GM12878 (cell line): ENCODE measurements at regions not wholly inside any gene's neighbourhood (a gene's known extent, or its start where the extent isn't known, plus 50 kb on each side); places are given as distances from the start of the nearest gene placed in this dataset.

ENCODE experiments used
- ATAC-seq: fragments of 200-7000 bp; cut with Tn5 transposase; 3 replicates; pipeline ENCODE4 v1.9.1; 2020; ENCODE audit warnings: mild to moderate bottlenecking, moderate library complexity
- BruUV-seq: library from RNA; stranded (reverse); fragments of 400-500 nt; replicated peaks from 2 replicates; lab custom pipeline; 2021; lab: Mats Ljungman, UMichigan
- CTCF ChIA-PET: fragments of 300-600 bp; sonication (Branson Sonifier 250); formaldehyde crosslinking; extraction: SDS; loops from one replicate; lab custom pipeline; 2021; ENCODE audit warnings: inconsistent platforms; lab: Yijun Ruan, JAX
- POLR2A ChIA-PET: fragments of 350-600 bp; formaldehyde crosslinking; extraction: SDS; loops from one replicate; lab custom pipeline; 2021; ENCODE audit warnings: inconsistent platforms; lab: Charles Lee
- RAD21 ChIA-PET: fragments of 300-600 bp; sonication (Branson Sonifier 250); formaldehyde crosslinking; loops from one replicate; lab custom pipeline; 2023; ENCODE audit warnings: antibody characterized with exemption; ENCODE audit not compliant: unreplicated experiment; lab: Charles Lee
- SMC1A ChIA-PET: fragments of 300-600 bp; sonication (Branson Sonifier 250); formaldehyde crosslinking; loops from one replicate; lab custom pipeline; 2023; ENCODE audit not compliant: unreplicated experiment, uncharacterized antibody; lab: Charles Lee
- DNase-seq: peaks from one replicate; pipeline ENCODE4 v3.0.0-alpha.2; 2011; ENCODE audit warnings: low read depth, low spot score
- FAIRE-seq: peaks from 3 replicates; lab custom pipeline; 2011; peaks lifted over from hg19 to GRCh38; lab: Jason Lieb, UNC
- H2AFZ ChIP-seq: 2 replicates; pipeline ENCODE4 v1.6.0; 2011; ENCODE audit warnings: low read depth, low read length, control low read depth; ENCODE audit not compliant: control insufficient read depth
- H3K27ac ChIP-seq: 2 replicates; pipeline ENCODE4 v1.5.1; 2011; ENCODE audit warnings: control low read depth; ENCODE audit not compliant: control insufficient read depth, insufficient read depth
- H3K27me3 ChIP-seq, 2 experiments: replicated peaks in 1 of 2; 2 replicates each; pipeline versions ENCODE4 v1.6.0 to v1.6.1; 2011; ENCODE audit warnings: low read length in 1 of 2; ENCODE audit not compliant: control insufficient read depth in 2 of 2, insufficient read depth in 2 of 2
- H3K36me3 ChIP-seq, 2 experiments: 2 replicates each; pipeline ENCODE4 v1.5.1; 2011; ENCODE audit warnings: low read length in 1 of 2; ENCODE audit not compliant: control insufficient read depth in 2 of 2, insufficient read depth in 2 of 2
- H3K4me1 ChIP-seq: 2 replicates; pipeline ENCODE4 v1.6.1; 2011; ENCODE audit warnings: mild to moderate bottlenecking, low read length, moderate library complexity, mixed read lengths; ENCODE audit not compliant: control insufficient read depth, insufficient read depth
- H3K4me2 ChIP-seq: 2 replicates; pipeline ENCODE4 v1.6.0; 2011; ENCODE audit warnings: control low read depth; ENCODE audit not compliant: control insufficient read depth, insufficient read depth
- H3K4me3 ChIP-seq: fragments of 200-600 bp; sonication (generic); 2 replicates; pipeline ENCODE4 v1.5.1; 2016
- H3K79me2 ChIP-seq: 2 replicates; pipeline ENCODE4 v1.6.0; 2011; ENCODE audit warnings: low read length; ENCODE audit not compliant: control insufficient read depth, insufficient read depth
- H3K9ac ChIP-seq: 2 replicates; pipeline ENCODE4 v1.8.0; 2011; ENCODE audit warnings: low read length, control low read depth, mixed read lengths; ENCODE audit not compliant: control insufficient read depth, insufficient read depth
- H3K9me3 ChIP-seq: replicated peaks from 3 replicates; pipeline ENCODE4 v1.5.1; 2011; ENCODE audit warnings: mild to moderate bottlenecking, low read length; ENCODE audit not compliant: control insufficient read depth, insufficient read depth
- H4K20me1 ChIP-seq: 2 replicates; pipeline ENCODE4 v1.6.0; 2011; ENCODE audit not compliant: control insufficient read depth, insufficient read depth
- BCL11A ChIP-seq: IDR thresholded peaks from 2 replicates; pipeline ENCODE4 v1.6.1; 2011; ENCODE audit warnings: low read depth, low read length
- CBX5 ChIP-seq: sonication (generic); IDR thresholded peaks from 2 replicates; pipeline ENCODE4 v1.6.1; 2016; ENCODE audit warnings: low read depth, moderate library complexity, mild to moderate bottlenecking, inconsistent platforms
- EED ChIP-seq: sonication (generic); IDR thresholded peaks from 2 replicates; pipeline ENCODE4 v1.6.1; 2016; ENCODE audit warnings: antibody characterized with exemption, low read depth
- GABPA ChIP-seq: IDR thresholded peaks from 2 replicates; pipeline ENCODE4 v1.6.1; 2014; ENCODE audit warnings: antibody characterized with exemption, low read depth, mild to moderate bottlenecking, inconsistent platforms
- IKZF2 ChIP-seq, 2 experiments: fragments of 450-650 bp; IDR thresholded peaks; 2 replicates each; pipeline ENCODE4 v1.6.1; 2017; ENCODE audit warnings: mild to moderate bottlenecking in 2 of 2, moderate library complexity in 2 of 2
- MTA3 ChIP-seq: IDR thresholded peaks from 2 replicates; pipeline ENCODE4 v1.6.1; 2012; ENCODE audit warnings: low read length, inconsistent platforms, borderline replicate concordance
- RFX5 ChIP-seq: IDR thresholded peaks from 2 replicates; pipeline ENCODE4 v1.6.1; 2011; ENCODE audit warnings: low read depth, low read length, improper control_type of control experiment
- RUNX3 ChIP-seq: IDR thresholded peaks from 2 replicates; pipeline ENCODE4 v1.6.1; 2012; ENCODE audit warnings: low read length, inconsistent platforms
- ZBED1 ChIP-seq: IDR thresholded peaks from 2 replicates; pipeline ENCODE4 v1.6.1; 2016; ENCODE audit warnings: borderline replicate concordance
- ZNF207 ChIP-seq: fragments of 450-650 bp; IDR thresholded peaks from 2 replicates; pipeline ENCODE4 v1.6.1; 2014; ENCODE audit warnings: antibody characterized with exemption, mild to moderate bottlenecking, borderline replicate concordance
- ZZZ3 ChIP-seq: IDR thresholded peaks from 2 replicates; pipeline ENCODE4 v1.6.1; 2011; ENCODE audit warnings: low read depth; ENCODE audit not compliant: control insufficient read depth, insufficient read length
- WGBS: methylation state at CpG from one replicate; pipeline ENCODE4 v1.1.6; 2016; ENCODE audit warnings: low lambda C conversion rate; ENCODE audit not compliant: insufficient replicate concordance, insufficient coverage; ENCODE audit errors: missing lambda C conversion rate; 5-methylcytosine and 5-hydroxymethylcytosine counted together
- in situ Hi-C: fragments of 300-500 bp; cut with MboI; formaldehyde crosslinking; loops from 9 replicates; pipeline ENCODE4 v1.14.3; 2018; ENCODE audit warnings: mixed read lengths
- intact Hi-C: fragments of 100-400 bp; cut with micrococcal nuclease; formaldehyde crosslinking; loops from one replicate; pipeline ENCODE4 v1.14.2; 2022; ENCODE audit not compliant: unreplicated experiment
- TF ChIP-seq, protein P1 (sequence below): fragments of 450-650 bp; IDR thresholded peaks from 2 replicates; pipeline ENCODE4 v1.6.1; 2017; ENCODE audit warnings: mild to moderate bottlenecking, low read depth, inconsistent platforms; ENCODE audit not compliant: poor library complexity, severe bottlenecking
- TF ChIP-seq, protein P2 (sequence below): fragments of 450-650 bp; formaldehyde crosslinking; IDR thresholded peaks from 2 replicates; pipeline ENCODE4 v1.4.0; 2020; ENCODE audit warnings: mild to moderate bottlenecking, moderate library complexity

DNA sequence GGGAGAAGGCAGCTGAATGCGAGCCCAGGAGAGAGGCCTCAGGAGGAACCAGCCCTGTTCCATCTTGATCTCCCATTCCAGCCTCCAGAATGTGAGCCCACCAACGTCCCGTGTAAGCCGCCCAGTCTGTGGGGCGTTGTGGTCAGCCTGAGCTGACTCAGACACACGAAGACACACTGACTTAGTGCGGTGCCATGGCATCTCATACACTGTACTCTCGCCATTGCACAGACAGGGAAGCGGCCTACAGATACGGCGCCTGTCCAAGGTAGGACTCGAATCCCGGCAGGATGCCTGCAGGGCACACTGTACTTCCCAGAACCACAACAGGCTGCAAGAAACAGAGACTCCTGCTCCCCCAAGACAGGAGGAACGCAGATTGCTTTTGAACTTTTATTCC, 179.6 kb downstream of the CTTN start:
- no peaks in the 10 kb centered on the region for H3K4me1 ChIP-seq
- 33% methylated on average over 14 of the region's 14 CpGs for WGBS
- RAD21 ChIA-PET: no interaction called here
- H3K4me3 ChIP-seq: no peak overlapping the region
- no peaks in the 10 kb centered on the region for H3K27me3 ChIP-seq
- no peaks in the 10 kb centered on the region for H3K36me3 ChIP-seq
- H3K27ac ChIP-seq: no peak overlapping the region
- in situ Hi-C loops (no loop called here), intact Hi-C loops (no loop called here)
- H3K4me2 ChIP-seq: no peak overlapping the region
- no peaks in the 10 kb centered on the region for H3K9me3 ChIP-seq
- BruUV-seq: no TSS peak
- no peaks in the 10 kb centered on the region for H4K20me1 ChIP-seq
- no peak for TF ChIP-seq ZNF207
- TF ChIP-seq RFX5: no peak
- TF ChIP-seq IKZF2 (IDR thresholded peaks at IDR 0.05): no peak
- TF ChIP-seq EED: no peak
- TF ChIP-seq, protein P1, sequence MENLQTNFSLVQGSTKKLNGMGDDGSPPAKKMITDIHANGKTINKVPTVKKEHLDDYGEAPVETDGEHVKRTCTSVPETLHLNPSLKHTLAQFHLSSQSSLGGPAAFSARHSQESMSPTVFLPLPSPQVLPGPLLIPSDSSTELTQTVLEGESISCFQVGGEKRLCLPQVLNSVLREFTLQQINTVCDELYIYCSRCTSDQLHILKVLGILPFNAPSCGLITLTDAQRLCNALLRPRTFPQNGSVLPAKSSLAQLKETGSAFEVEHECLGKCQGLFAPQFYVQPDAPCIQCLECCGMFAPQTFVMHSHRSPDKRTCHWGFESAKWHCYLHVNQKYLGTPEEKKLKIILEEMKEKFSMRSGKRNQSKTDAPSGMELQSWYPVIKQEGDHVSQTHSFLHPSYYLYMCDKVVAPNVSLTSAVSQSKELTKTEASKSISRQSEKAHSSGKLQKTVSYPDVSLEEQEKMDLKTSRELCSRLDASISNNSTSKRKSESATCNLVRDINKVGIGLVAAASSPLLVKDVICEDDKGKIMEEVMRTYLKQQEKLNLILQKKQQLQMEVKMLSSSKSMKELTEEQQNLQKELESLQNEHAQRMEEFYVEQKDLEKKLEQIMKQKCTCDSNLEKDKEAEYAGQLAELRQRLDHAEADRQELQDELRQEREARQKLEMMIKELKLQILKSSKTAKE: no peak
- no peak for TF ChIP-seq MTA3
- no peak for TF ChIP-seq BCL11A
- TF ChIP-seq GABPA: no peak
- no peak for TF ChIP-seq ZBED1
- no peak for TF ChIP-seq CBX5
- TF ChIP-seq, protein P2, sequence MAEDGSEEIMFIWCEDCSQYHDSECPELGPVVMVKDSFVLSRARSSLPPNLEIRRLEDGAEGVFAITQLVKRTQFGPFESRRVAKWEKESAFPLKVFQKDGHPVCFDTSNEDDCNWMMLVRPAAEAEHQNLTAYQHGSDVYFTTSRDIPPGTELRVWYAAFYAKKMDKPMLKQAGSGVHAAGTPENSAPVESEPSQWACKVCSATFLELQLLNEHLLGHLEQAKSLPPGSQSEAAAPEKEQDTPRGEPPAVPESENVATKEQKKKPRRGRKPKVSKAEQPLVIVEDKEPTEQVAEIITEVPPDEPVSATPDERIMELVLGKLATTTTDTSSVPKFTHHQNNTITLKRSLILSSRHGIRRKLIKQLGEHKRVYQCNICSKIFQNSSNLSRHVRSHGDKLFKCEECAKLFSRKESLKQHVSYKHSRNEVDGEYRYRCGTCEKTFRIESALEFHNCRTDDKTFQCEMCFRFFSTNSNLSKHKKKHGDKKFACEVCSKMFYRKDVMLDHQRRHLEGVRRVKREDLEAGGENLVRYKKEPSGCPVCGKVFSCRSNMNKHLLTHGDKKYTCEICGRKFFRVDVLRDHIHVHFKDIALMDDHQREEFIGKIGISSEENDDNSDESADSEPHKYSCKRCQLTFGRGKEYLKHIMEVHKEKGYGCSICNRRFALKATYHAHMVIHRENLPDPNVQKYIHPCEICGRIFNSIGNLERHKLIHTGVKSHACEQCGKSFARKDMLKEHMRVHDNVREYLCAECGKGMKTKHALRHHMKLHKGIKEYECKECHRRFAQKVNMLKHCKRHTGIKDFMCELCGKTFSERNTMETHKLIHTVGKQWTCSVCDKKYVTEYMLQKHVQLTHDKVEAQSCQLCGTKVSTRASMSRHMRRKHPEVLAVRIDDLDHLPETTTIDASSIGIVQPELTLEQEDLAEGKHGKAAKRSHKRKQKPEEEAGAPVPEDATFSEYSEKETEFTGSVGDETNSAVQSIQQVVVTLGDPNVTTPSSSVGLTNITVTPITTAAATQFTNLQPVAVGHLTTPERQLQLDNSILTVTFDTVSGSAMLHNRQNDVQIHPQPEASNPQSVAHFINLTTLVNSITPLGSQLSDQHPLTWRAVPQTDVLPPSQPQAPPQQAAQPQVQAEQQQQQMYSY: no peak
- TF ChIP-seq RUNX3: no peak
- TF ChIP-seq ZZZ3: no peak
- TF ChIP-seq, all 136 proteins: peak for 0
- CTCF ChIA-PET: no interaction called here
- SMC1A ChIA-PET: no interaction called here
- H2AFZ ChIP-seq: no peak overlapping the region
- no peak for FAIRE-seq
- H3K9ac ChIP-seq: no peak overlapping the region
- POLR2A ChIA-PET: no interaction called here
- no peaks in the 10 kb centered on the region for H3K79me2 ChIP-seq
- no peak for ATAC-seq
- no peak for DNase-seq
